ENCODE measurements at regions not wholly inside any gene's neighbourhood (a gene's known extent, or its start where the extent isn't known, plus 50 kb on each side); places are given as distances from the start of the nearest gene placed in this dataset.

- H3K27ac Mint-ChIP-seq, result no peak overlapping the region
- no peaks in the 10 kb centered on the region for H3K36me3 Mint-ChIP-seq
- no peaks in the 10 kb centered on the region for H3K9me3 Mint-ChIP-seq
- no peak for ATAC-seq
- no peak for DNase-seq (ENCODE audit: low spot score in 2 of 2)
These were observed 107.1 kb upstream of the LINGO1 start for GRCh38 chr15:77739591-77740378.

GRCh38 chr15:77738441-77739302 is 106.0 kb upstream of the LINGO1 start:
- H3K9me3 Mint-ChIP-seq, result no peaks in the 10 kb centered on the region
- DNase-seq (ENCODE audit: low spot score in 2 of 2) (no peak), ATAC-seq (no peak)
- no peak overlapping the region for H3K27ac Mint-ChIP-seq
- no peaks in the 10 kb centered on the region for H3K36me3 Mint-ChIP-seq

GRCh38 chr15:77738038-77738370 is 105.3 kb upstream of the LINGO1 start:
- ATAC-seq (no peak), DNase-seq (ENCODE audit: low spot score in 2 of 2) (no peak)
- Mint-ChIP-seq H3K9me3 (no peaks in the 10 kb centered on the region), H3K27ac (no peak overlapping the region), H3K36me3 (no peaks in the 10 kb centered on the region)

GRCh38 chr15:77737238-77738037 is 104.7 kb upstream of the LINGO1 start:
- H3K27ac Mint-ChIP-seq, result no peak overlapping the region
- H3K36me3 Mint-ChIP-seq, result no peaks in the 10 kb centered on the region
- no peaks in the 10 kb centered on the region for H3K9me3 Mint-ChIP-seq
- no peak for ATAC-seq
- DNase-seq (ENCODE audit: low spot score in 2 of 2), result no peak

- H3K9me3 Mint-ChIP-seq, result no peaks in the 10 kb centered on the region
- DNase-seq (ENCODE audit: low spot score in 2 of 2), result no peak
- no peak overlapping the region for H3K27ac Mint-ChIP-seq
- ATAC-seq, result no peak
- H3K36me3 Mint-ChIP-seq, result no peaks in the 10 kb centered on the region
These were observed 101.6 kb upstream of the LINGO1 start for GRCh38 chr15:77734306-77734705.

GRCh38 chr15:77733579-77734300 is 101.0 kb upstream of the LINGO1 start:
- ATAC-seq, result no peak

GRCh38 chr15:77732514-77733335 is 100.0 kb upstream of the LINGO1 start:
- Mint-ChIP-seq H3K27ac (peak overlapping the region in 1 of 2 donors; percentile 65), H3K36me3 (no peaks in the 10 kb centered on the region), H3K9me3 (no peaks in the 10 kb centered on the region)
- no peak for DNase-seq (ENCODE audit: low spot score in 2 of 2)
- no peak for ATAC-seq

More at GRCh38 chr15:77733579-77734300, 101.0 kb upstream of the LINGO1 start:
- H3K9me3 Mint-ChIP-seq, result no peaks in the 10 kb centered on the region
- no peaks in the 10 kb centered on the region for H3K36me3 Mint-ChIP-seq
- H3K27ac Mint-ChIP-seq, result no peak overlapping the region
- no peak for DNase-seq (ENCODE audit: low spot score in 2 of 2)

GRCh38 chr15:77731945-77732344 is 99.2 kb upstream of the LINGO1 start:
- Mint-ChIP-seq H3K27ac (no peak overlapping the region), H3K9me3 (no peaks in the 10 kb centered on the region), H3K36me3 (no peaks in the 10 kb centered on the region)
- no peak for DNase-seq (ENCODE audit: low spot score in 2 of 2)
- no peak for ATAC-seq

GRCh38 chr15:77731067-77731466 is 98.4 kb upstream of the LINGO1 start:
- H3K36me3 Mint-ChIP-seq, result no peaks in the 10 kb centered on the region
- no peak for ATAC-seq
- H3K27ac Mint-ChIP-seq, result no peak overlapping the region

GRCh38 chr15:77727635-77728304 is 95.1 kb upstream of the LINGO1 start:
- DNase-seq (ENCODE audit: low spot score in 2 of 2) (no peak), ATAC-seq (no peak)
- no peaks in the 10 kb centered on the region for H3K9me3 Mint-ChIP-seq
- no peaks in the 10 kb centered on the region for H3K36me3 Mint-ChIP-seq
- no peak overlapping the region for H3K27ac Mint-ChIP-seq

More at GRCh38 chr15:77731067-77731466, 98.4 kb upstream of the LINGO1 start:
- H3K9me3 Mint-ChIP-seq, result no peaks in the 10 kb centered on the region
- DNase-seq (ENCODE audit: low spot score in 2 of 2), result no peak

- ATAC-seq, result no peak
- H3K27ac Mint-ChIP-seq, result no peak overlapping the region
- DNase-seq (ENCODE audit: low spot score in 2 of 2), result no peak
- H3K36me3 Mint-ChIP-seq, result no peaks in the 10 kb centered on the region
- no peaks in the 10 kb centered on the region for H3K9me3 Mint-ChIP-seq
These were observed 92.0 kb upstream of the LINGO1 start for GRCh38 chr15:77724715-77725114.

GRCh38 chr15:77723756-77724155 is 91.0 kb upstream of the LINGO1 start:
- ATAC-seq, result no peak

GRCh38 chr15:77722759-77723460 is 90.2 kb upstream of the LINGO1 start:
- H3K27ac Mint-ChIP-seq, result no peak overlapping the region
- DNase-seq (ENCODE audit: low spot score in 2 of 2) (no peak), ATAC-seq (no peak)
- H3K36me3 Mint-ChIP-seq, result no peaks in the 10 kb centered on the region
- no peaks in the 10 kb centered on the region for H3K9me3 Mint-ChIP-seq

More at GRCh38 chr15:77723756-77724155, 91.0 kb upstream of the LINGO1 start:
- no peak for DNase-seq (ENCODE audit: low spot score in 2 of 2)
- Mint-ChIP-seq H3K36me3 (no peaks in the 10 kb centered on the region), H3K9me3 (no peaks in the 10 kb centered on the region), H3K27ac (no peak overlapping the region)

- Mint-ChIP-seq H3K9me3 (no peaks in the 10 kb centered on the region), H3K36me3 (no peaks in the 10 kb centered on the region), H3K27ac (no peak overlapping the region)
- ATAC-seq (no peak), DNase-seq (ENCODE audit: low spot score in 2 of 2) (no peak)
These were observed 89.3 kb upstream of the LINGO1 start for GRCh38 chr15:77721963-77722362.

GRCh38 chr15:77720655-77721054 is 87.9 kb upstream of the LINGO1 start:
- no peak overlapping the region for H3K27ac Mint-ChIP-seq
- ATAC-seq (no peak), DNase-seq (ENCODE audit: low spot score in 2 of 2) (no peak)
- no peaks in the 10 kb centered on the region for H3K36me3 Mint-ChIP-seq
- H3K9me3 Mint-ChIP-seq, result no peaks in the 10 kb centered on the region

Measured in activated naive CD4-positive, alpha-beta T cell treated with anti-CD3 and anti-CD28 coated beads, Interleukin-2, amount 50 U/mL, for 72 hours (primary cell).